Mesothelial cell of epicardium (in vitro differentiated cells): ENCODE measurements at regions not wholly inside any gene's neighbourhood (a gene's known extent, or its start where the extent isn't known, plus 50 kb on each side); places are given as distances from the start of the nearest gene placed in this dataset.

Source experiments
- DNase-seq, 2 experiments: peaks; one replicate each; pipeline ENCODE4 v3.0.0; 2021; ENCODE audit warnings: low spot score in 2 of 2; ENCODE audit not compliant: unreplicated experiment in 2 of 2
- H3K27ac Mint-ChIP-seq: 2 replicates; pipeline ENCODE4 v1.8.0; 2021; ENCODE audit warnings: mixed read lengths
- H3K27me3 Mint-ChIP-seq: 2 replicates; pipeline ENCODE4 v1.8.0; 2021; ENCODE audit warnings: low read depth, mixed read lengths
- H3K36me3 Mint-ChIP-seq: 2 replicates; pipeline ENCODE4 v1.8.0; 2021; ENCODE audit warnings: mixed read lengths
- H3K4me1 Mint-ChIP-seq: 2 replicates; pipeline ENCODE4 v1.8.0; 2021; ENCODE audit warnings: mixed read lengths
- H3K4me3 Mint-ChIP-seq: 2 replicates; pipeline ENCODE4 v1.8.0; 2021; ENCODE audit warnings: mild to moderate bottlenecking, moderate library complexity, mixed read lengths
- H3K9me3 Mint-ChIP-seq: 2 replicates; pipeline ENCODE4 v1.8.0; 2021; ENCODE audit warnings: mixed read lengths
- CTCF ChIP-seq: fragments of 200-600 bp; sonication (generic); IDR thresholded peaks from one replicate; pipeline ENCODE4 v1.5.0; 2021; ENCODE audit warnings: antibody characterized with exemption; ENCODE audit not compliant: unreplicated experiment

GRCh38 chr11:69884286-69884685, 65.1 kb upstream of the FGF3 start:
- Mint-ChIP-seq H3K27ac (no peak overlapping the region), H3K36me3 (no peaks in the 10 kb centered on the region), H3K9me3 (no peaks in the 10 kb centered on the region), H3K4me1 (no peaks in the 10 kb centered on the region), H3K27me3 (peaks cover 12% of the 10 kb centered on the region), H3K4me3 (no peak overlapping the region)
- DNase-seq: no peak
- no peak for TF ChIP-seq CTCF

- H3K36me3 Mint-ChIP-seq: no peaks in the 10 kb centered on the region
Observed at GRCh38 chr11:69884751-69885150, 65.5 kb upstream of the FGF3 start.

GRCh38 chr11:69887330-69887729, 68.1 kb upstream of the FGF3 start:
- no peak overlapping the region for H3K27ac Mint-ChIP-seq
- TF ChIP-seq CTCF: no peak
- H3K27me3 Mint-ChIP-seq: peaks cover 40% of the 10 kb centered on the region
- no peaks in the 10 kb centered on the region for H3K9me3 Mint-ChIP-seq
- no peak overlapping the region for H3K4me3 Mint-ChIP-seq
- DNase-seq: no peak
- no peaks in the 10 kb centered on the region for H3K36me3 Mint-ChIP-seq
- H3K4me1 Mint-ChIP-seq: no peaks in the 10 kb centered on the region

More at GRCh38 chr11:69884751-69885150, 65.5 kb upstream of the FGF3 start:
- H3K27ac Mint-ChIP-seq: no peak overlapping the region
- no peak overlapping the region for H3K4me3 Mint-ChIP-seq
- H3K9me3 Mint-ChIP-seq: no peaks in the 10 kb centered on the region
- peaks cover 16% of the 10 kb centered on the region for H3K27me3 Mint-ChIP-seq
- no peak for TF ChIP-seq CTCF
- DNase-seq: no peak
- H3K4me1 Mint-ChIP-seq: no peaks in the 10 kb centered on the region

- TF ChIP-seq CTCF: no peak
- no peak for DNase-seq
- Mint-ChIP-seq H3K27me3 (peaks cover 46% of the 10 kb centered on the region), H3K27ac (no peak overlapping the region), H3K36me3 (no peaks in the 10 kb centered on the region), H3K4me1 (peaks cover 3% of the 10 kb centered on the region), H3K9me3 (no peaks in the 10 kb centered on the region), H3K4me3 (no peak overlapping the region)
Observed at GRCh38 chr11:69887841-69888427, 68.7 kb upstream of the FGF3 start.

GRCh38 chr11:69888483-69889181, 69.4 kb upstream of the FGF3 start:
- DNase-seq: peak; percentile 59 to 87
- H3K27ac Mint-ChIP-seq: no peak overlapping the region
- peaks cover 8% of the 10 kb centered on the region for H3K4me1 Mint-ChIP-seq
- no peaks in the 10 kb centered on the region for H3K36me3 Mint-ChIP-seq
- no peaks in the 10 kb centered on the region for H3K9me3 Mint-ChIP-seq
- H3K4me3 Mint-ChIP-seq: no peak overlapping the region
- H3K27me3 Mint-ChIP-seq: peaks cover 48% of the 10 kb centered on the region
- TF ChIP-seq CTCF: peak; percentile 95
